GM12874 (cell line): ENCODE measurements at regions not wholly inside any gene's neighbourhood (a gene's known extent, or its start where the extent isn't known, plus 50 kb on each side); places are given as distances from the start of the nearest gene placed in this dataset.

Source experiments
- TF ChIP-seq, protein P1 (sequence below): IDR thresholded peaks from 2 replicates; pipeline ENCODE4 v1.5.1; 2011; ENCODE audit warnings: low read depth, mild to moderate bottlenecking, control low read depth, low read length, moderate library complexity; ENCODE audit not compliant: insufficient read depth

DNA sequence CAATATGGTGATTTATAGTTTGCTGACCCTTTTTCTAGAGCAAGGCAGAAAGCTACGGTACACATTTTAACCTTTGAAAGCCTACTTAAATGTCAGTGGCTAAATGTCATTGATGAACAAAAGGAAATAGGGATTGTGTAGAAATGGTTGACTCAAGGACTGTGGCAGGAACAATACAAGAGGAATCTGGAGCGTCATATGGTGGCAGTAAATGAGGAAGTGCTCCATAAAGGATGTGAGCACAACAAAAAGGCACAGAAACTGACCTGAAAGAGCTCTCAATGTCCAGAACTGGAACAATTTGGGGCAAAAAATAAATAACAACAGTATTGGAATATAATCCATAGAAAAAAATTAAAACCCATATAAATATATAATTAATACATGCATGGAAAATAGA is 443.9 kb upstream of the VRK2 start:
- TF ChIP-seq, protein P1, sequence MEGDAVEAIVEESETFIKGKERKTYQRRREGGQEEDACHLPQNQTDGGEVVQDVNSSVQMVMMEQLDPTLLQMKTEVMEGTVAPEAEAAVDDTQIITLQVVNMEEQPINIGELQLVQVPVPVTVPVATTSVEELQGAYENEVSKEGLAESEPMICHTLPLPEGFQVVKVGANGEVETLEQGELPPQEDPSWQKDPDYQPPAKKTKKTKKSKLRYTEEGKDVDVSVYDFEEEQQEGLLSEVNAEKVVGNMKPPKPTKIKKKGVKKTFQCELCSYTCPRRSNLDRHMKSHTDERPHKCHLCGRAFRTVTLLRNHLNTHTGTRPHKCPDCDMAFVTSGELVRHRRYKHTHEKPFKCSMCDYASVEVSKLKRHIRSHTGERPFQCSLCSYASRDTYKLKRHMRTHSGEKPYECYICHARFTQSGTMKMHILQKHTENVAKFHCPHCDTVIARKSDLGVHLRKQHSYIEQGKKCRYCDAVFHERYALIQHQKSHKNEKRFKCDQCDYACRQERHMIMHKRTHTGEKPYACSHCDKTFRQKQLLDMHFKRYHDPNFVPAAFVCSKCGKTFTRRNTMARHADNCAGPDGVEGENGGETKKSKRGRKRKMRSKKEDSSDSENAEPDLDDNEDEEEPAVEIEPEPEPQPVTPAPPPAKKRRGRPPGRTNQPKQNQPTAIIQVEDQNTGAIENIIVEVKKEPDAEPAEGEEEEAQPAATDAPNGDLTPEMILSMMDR: no peak

DNA sequence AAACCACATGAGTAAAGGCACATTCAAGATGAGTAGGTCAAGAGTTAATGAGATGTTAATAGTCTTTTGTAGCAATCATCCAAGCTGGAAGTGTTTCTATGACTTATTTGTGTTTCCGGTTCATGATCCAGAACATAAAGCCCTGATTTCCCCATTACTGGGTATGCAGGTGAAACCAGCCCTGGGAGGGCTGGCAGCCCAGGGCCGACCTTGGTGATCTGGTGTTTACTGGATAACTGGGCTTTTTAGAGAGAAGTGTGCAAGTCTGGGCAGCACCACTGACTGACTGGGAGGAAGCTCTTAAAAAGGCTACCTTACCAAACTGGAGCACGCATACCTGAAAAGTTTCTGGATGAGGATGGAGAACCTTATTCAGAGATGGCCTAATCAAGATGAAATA is 431.6 kb upstream of the VRK2 start:
- TF ChIP-seq, protein P1: no peak

DNA sequence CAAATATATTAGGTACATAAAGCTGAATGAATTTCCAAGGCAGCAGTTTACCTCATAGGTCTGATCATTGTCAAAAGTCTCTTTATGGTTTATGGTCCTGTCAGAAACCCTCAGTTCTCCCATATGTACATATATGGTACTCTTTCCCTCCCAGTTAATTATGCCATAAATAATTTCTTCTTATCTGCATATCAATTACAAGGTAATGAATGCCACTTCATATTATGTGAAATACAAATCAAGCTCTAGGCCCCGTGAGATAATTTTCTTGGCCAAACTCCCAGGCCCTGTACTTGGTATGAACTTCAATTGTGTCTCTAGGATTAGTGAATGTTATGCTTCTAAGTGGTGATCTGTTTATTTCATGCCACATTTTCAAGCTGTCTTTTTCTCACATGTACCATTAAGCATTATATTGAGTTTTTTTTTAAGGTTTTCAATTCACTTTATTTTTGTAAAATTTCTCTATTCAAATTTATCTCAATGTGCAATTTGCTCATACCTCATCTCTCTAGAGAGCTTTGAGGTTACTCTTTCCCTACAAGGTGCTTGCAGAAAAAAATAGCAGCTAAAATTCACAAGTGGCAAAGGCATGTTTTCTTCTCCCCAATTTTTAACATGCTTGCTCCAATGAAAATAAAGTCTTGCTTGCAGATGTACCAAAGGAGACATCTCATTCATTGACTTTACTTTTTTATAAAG is 430.6 kb upstream of the VRK2 start:
- TF ChIP-seq, protein P1: no peak

DNA sequence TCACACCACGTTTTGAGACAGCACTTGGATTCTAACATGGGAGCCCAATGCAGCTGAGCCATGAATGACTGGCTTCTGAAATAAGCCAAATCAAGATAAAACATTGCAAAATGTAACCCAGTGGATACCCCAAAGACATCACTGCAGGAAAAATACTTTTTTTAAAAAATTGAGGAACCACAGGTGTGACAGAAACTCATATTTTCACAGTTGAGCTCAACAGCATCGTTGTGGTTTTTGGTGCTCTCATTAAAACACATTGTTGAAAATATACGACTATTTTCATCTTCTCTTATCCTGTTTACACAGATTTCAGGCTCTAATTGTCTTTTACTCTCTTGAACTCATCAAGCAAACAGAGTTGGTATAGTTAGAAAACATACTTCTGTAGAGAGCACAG is 429.3 kb upstream of the VRK2 start:
- TF ChIP-seq, protein P1: no peak

DNA sequence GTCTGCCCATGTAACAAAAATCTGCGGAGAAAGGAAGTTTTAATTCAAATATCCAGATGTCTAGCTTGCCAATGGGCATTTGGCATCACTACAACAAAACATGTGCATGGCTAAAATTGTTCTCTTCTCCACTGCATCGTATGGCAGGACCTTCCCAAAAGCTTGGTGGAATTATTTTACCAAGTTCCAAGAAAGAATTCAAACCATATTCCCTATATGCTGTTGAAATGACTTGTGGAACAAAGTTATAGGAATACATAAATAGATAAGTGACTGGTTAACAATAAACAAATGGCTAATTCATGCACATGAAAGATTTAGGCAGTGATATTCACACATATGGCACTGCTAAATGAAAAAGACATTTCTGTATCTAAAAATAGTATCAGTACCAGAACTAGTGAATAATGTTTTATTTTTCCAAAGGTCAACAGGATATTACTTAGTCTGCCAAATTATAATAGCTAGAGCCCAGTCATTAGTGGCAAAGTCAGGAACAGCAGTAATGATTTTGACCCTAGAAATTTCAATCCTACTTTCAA is 425.4 kb upstream of the VRK2 start:
- TF ChIP-seq, protein P1: no peak

DNA sequence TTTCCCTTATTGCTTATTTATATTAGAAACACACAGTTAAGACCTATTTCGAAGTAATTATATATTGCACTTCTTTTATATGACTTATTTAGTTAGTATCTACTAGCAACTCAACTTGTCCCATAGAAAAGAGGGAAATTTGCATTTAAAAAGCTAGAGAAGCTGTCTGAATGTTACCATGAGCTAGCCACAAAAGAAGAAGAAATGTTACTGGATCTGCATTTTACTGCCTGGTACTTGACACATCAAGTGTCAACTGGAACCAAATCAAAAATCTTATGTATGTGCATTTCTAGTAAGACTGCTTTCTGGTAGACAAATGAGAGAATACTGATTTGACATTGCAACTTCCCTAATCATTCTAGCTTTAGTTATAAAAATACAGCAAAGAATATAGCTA is 424.6 kb upstream of the VRK2 start:
- TF ChIP-seq, protein P1: no peak

DNA sequence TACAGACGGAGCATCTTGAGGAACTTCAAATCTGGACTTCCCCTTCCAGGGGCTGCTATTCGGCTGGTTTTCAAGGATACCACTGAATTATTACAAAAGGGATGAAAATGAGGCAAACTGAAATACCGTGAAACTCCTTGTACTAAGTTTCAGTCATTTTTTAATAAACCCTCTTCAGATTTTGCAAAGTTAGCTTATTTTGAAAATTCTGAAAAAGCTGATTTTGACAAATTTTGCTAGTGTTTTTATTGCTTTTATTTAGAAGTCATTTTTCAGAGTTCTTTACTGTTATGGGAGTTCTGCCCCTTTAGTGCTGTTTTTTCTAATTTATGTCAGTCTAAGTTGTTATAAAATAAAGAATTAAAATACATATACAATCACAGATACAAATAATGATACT is 390.4 kb upstream of the VRK2 start:
- TF ChIP-seq, protein P1: no peak
